ENCODE measurements at regions not wholly inside any gene's neighbourhood (a gene's known extent, or its start where the extent isn't known, plus 50 kb on each side); places are given as distances from the start of the nearest gene placed in this dataset.
A peak's percentile ranks its signal among the peaks of the same experiment; 100 is the strongest.

DNA sequence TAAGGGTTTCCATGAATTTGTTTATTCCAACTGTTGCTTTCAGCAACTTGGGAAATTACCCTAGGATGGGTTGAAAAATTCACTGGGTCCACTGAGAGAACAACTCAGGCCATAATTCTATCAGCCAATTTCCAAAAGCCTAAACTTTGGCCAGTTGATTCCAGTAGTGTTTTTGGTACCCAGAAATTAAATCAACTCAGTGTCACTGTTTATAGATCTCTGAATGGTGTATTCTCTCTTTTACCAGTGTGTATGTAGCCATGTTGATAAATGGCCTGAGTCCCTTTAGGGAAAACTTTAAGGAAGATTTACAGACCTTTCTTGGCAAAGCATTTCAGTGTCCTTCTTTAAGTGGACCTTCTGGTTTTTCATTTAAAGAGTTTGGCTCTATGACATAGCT lies 636.4 kb downstream of the OTOL1 start:
- Histone ChIP-seq H3K27ac (ENCODE audit: low read depth, low read length) (no peak overlapping the region), H3K4me1 (ENCODE audit: insufficient read depth, low read length) (no peaks in the 10 kb centered on the region), H3K4me2 (ENCODE audit: low read length) (no peak overlapping the region), H4K20me1 (ENCODE audit: insufficient read depth, low read length) (no peaks in the 10 kb centered on the region), H3K9ac (ENCODE audit: low read length) (no peak overlapping the region), H3K79me2 (ENCODE audit: insufficient read depth, low read length) (no peaks in the 10 kb centered on the region), H3K9me3 (ENCODE audit: insufficient read depth, low read depth, low read length) (no peaks in the 10 kb centered on the region), H3K4me3 (ENCODE audit: insufficient read depth, low read depth, low read length) (no peak overlapping the region), H2AFZ (ENCODE audit: low read depth, low read length) (no peak overlapping the region), H3K27me3 (ENCODE audit: insufficient read depth, low read length) (no peaks in the 10 kb centered on the region), H3K36me3 (ENCODE audit: insufficient read depth, low read length) (no peaks in the 10 kb centered on the region)
- FAIRE-seq (no peak), DNase-seq (ENCODE audit: low read depth) (no peak)
- Mint-ChIP-seq H3K27me3 (ENCODE audit: low read depth, unreplicated experiment) (no peaks in the 10 kb centered on the region), H3K36me3 (ENCODE audit: low read depth, unreplicated experiment) (no peaks in the 10 kb centered on the region), H3K4me1 (ENCODE audit: low read depth, unreplicated experiment) (peaks cover 6% of the 10 kb centered on the region), H3K27ac (ENCODE audit: unreplicated experiment) (no peak overlapping the region), H3K4me3 (ENCODE audit: unreplicated experiment) (no peak overlapping the region), H3K9me3 (ENCODE audit: unreplicated experiment) (no peaks in the 10 kb centered on the region)
- TF ChIP-seq, protein P1, sequence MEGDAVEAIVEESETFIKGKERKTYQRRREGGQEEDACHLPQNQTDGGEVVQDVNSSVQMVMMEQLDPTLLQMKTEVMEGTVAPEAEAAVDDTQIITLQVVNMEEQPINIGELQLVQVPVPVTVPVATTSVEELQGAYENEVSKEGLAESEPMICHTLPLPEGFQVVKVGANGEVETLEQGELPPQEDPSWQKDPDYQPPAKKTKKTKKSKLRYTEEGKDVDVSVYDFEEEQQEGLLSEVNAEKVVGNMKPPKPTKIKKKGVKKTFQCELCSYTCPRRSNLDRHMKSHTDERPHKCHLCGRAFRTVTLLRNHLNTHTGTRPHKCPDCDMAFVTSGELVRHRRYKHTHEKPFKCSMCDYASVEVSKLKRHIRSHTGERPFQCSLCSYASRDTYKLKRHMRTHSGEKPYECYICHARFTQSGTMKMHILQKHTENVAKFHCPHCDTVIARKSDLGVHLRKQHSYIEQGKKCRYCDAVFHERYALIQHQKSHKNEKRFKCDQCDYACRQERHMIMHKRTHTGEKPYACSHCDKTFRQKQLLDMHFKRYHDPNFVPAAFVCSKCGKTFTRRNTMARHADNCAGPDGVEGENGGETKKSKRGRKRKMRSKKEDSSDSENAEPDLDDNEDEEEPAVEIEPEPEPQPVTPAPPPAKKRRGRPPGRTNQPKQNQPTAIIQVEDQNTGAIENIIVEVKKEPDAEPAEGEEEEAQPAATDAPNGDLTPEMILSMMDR (IDR thresholded peaks at IDR 0.05; ENCODE audit: insufficient read depth, low read depth, low read length): no peak
- TF ChIP-seq EZH2 (IDR thresholded peaks at IDR 0.05; ENCODE audit: insufficient read depth, low read length): no peak

DNA sequence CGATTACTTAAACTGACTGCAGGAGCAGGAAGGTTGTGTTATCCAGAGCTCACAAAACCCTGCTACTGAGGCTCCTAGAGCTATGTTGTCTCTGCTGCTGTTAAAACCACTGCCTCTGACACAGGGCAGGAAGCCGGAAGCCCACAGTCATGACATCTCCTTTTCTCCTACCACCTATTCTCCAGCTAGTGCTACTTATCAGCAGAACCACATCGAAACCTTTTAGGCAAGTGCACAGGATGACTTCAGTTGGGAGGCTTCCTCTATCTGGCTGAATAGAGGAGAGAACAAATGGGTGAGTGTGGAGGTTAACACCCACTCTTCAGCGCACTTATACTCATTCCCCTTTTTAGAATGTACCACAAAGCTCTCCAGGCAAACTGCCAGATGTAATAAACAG lies 638.0 kb downstream of the OTOL1 start:
- TF ChIP-seq, protein P1 (IDR thresholded peaks at IDR 0.05; ENCODE audit: insufficient read depth, low read depth, low read length): no peak
- TF ChIP-seq EZH2 (IDR thresholded peaks at IDR 0.05; ENCODE audit: insufficient read depth, low read length): no peak
- H4K20me1 ChIP-seq (ENCODE audit: insufficient read depth, low read length): no peaks in the 10 kb centered on the region
- no peak overlapping the region for H3K4me2 ChIP-seq (ENCODE audit: low read length)
- no peaks in the 10 kb centered on the region for H3K27me3 ChIP-seq (ENCODE audit: insufficient read depth, low read length)
- Mint-ChIP-seq H3K9me3 (ENCODE audit: unreplicated experiment) (no peaks in the 10 kb centered on the region), H3K4me3 (ENCODE audit: unreplicated experiment) (no peak overlapping the region), H3K27me3 (ENCODE audit: low read depth, unreplicated experiment) (no peaks in the 10 kb centered on the region), H3K27ac (ENCODE audit: unreplicated experiment) (no peak overlapping the region), H3K36me3 (ENCODE audit: low read depth, unreplicated experiment) (no peaks in the 10 kb centered on the region), H3K4me1 (ENCODE audit: low read depth, unreplicated experiment) (peaks cover 6% of the 10 kb centered on the region)
- no peaks in the 10 kb centered on the region for H3K36me3 ChIP-seq (ENCODE audit: insufficient read depth, low read length)
- no peak overlapping the region for H3K9ac ChIP-seq (ENCODE audit: low read length)
- no peak for FAIRE-seq
- H3K27ac ChIP-seq (ENCODE audit: low read depth, low read length): no peak overlapping the region
- H3K9me3 ChIP-seq (ENCODE audit: insufficient read depth, low read depth, low read length): no peaks in the 10 kb centered on the region
- no peaks in the 10 kb centered on the region for H3K79me2 ChIP-seq (ENCODE audit: insufficient read depth, low read length)
- H3K4me1 ChIP-seq (ENCODE audit: insufficient read depth, low read length): no peaks in the 10 kb centered on the region
- H3K4me3 ChIP-seq (ENCODE audit: insufficient read depth, low read depth, low read length): no peak overlapping the region
- H2AFZ ChIP-seq (ENCODE audit: low read depth, low read length): no peak overlapping the region
- peak; percentile 16 for DNase-seq (ENCODE audit: low read depth)

DNA sequence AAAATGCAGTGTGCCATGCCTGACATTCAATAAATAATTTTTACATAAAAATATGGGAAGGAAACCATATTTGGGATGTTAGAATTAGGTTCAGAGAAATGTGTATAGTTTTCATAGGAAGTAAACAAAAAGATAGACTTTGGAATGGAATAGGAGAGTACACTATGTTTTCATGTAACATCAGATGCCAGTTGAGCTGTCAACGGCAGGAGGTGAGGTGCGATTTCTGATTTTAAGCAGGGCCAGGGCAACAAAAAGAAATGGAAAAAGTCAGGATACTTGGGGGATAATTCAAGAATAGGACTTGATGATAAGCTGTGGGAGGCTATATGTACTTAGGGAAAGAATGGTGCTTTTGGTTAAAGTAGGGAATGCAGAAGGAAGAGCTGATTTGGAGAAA lies 639.5 kb downstream of the OTOL1 start:
- no peak overlapping the region for H3K27ac Mint-ChIP-seq (ENCODE audit: unreplicated experiment)
- TF ChIP-seq EZH2 (IDR thresholded peaks at IDR 0.05; ENCODE audit: insufficient read depth, low read length): no peak
- TF ChIP-seq, protein P1 (IDR thresholded peaks at IDR 0.05; ENCODE audit: insufficient read depth, low read depth, low read length): no peak
- H3K9me3 Mint-ChIP-seq (ENCODE audit: unreplicated experiment): no peaks in the 10 kb centered on the region
- H3K36me3 ChIP-seq (ENCODE audit: insufficient read depth, low read length): no peaks in the 10 kb centered on the region
- H3K27me3 Mint-ChIP-seq (ENCODE audit: low read depth, unreplicated experiment): no peaks in the 10 kb centered on the region
- H3K4me3 ChIP-seq (ENCODE audit: insufficient read depth, low read depth, low read length): no peak overlapping the region
- H3K9me3 ChIP-seq (ENCODE audit: insufficient read depth, low read depth, low read length): no peaks in the 10 kb centered on the region
- DNase-seq (ENCODE audit: low read depth) (no peak), FAIRE-seq (no peak)
- H3K79me2 ChIP-seq (ENCODE audit: insufficient read depth, low read length): no peaks in the 10 kb centered on the region
- H3K27ac ChIP-seq (ENCODE audit: low read depth, low read length): no peak overlapping the region
- H4K20me1 ChIP-seq (ENCODE audit: insufficient read depth, low read length): no peaks in the 10 kb centered on the region
- no peak overlapping the region for H2AFZ ChIP-seq (ENCODE audit: low read depth, low read length)
- H3K4me1 ChIP-seq (ENCODE audit: insufficient read depth, low read length): peaks cover 3% of the 10 kb centered on the region
- no peaks in the 10 kb centered on the region for H3K27me3 ChIP-seq (ENCODE audit: insufficient read depth, low read length)
- H3K4me2 ChIP-seq (ENCODE audit: low read length): no peak overlapping the region
- peaks cover 7% of the 10 kb centered on the region for H3K4me1 Mint-ChIP-seq (ENCODE audit: low read depth, unreplicated experiment)
- H3K9ac ChIP-seq (ENCODE audit: low read length): no peak overlapping the region
- no peaks in the 10 kb centered on the region for H3K36me3 Mint-ChIP-seq (ENCODE audit: low read depth, unreplicated experiment)
- no peak overlapping the region for H3K4me3 Mint-ChIP-seq (ENCODE audit: unreplicated experiment)
